RWPE2 (cell line): ENCODE measurements at regions not wholly inside any gene's neighbourhood (a gene's known extent, or its start where the extent isn't known, plus 50 kb on each side); places are given as distances from the start of the nearest gene placed in this dataset.

Experiments
- ATAC-seq: fragments of 200-7000 bp; cut with Tn5 transposase; 3 replicates; pipeline ENCODE4 v1.9.1; 2021; ENCODE audit warnings: low read depth
- DNase-seq: peaks from one replicate; pipeline ENCODE4 v3.0.0-alpha.2; 2020; ENCODE audit warnings: low spot score
- H3K27ac ChIP-seq: fragments of 450-650 bp; 2 replicates; pipeline ENCODE4 v1.5.1; 2017; ENCODE audit warnings: mild to moderate bottlenecking; ENCODE audit not compliant: poor library complexity, severe bottlenecking
- H3K27me3 ChIP-seq: fragments of 250-450 bp; sonication (Bioruptor Pico); 2 replicates; pipeline ENCODE4 v1.5.1; 2021; ENCODE audit warnings: mild to moderate bottlenecking, moderate library complexity; ENCODE audit not compliant: insufficient read depth, poor library complexity, severe bottlenecking
- H3K36me3 ChIP-seq: fragments of 250-450 bp; sonication (Bioruptor Pico); 2 replicates; pipeline ENCODE4 v1.5.1; 2020; ENCODE audit warnings: low read depth, mild to moderate bottlenecking, moderate library complexity
- H3K4me1 ChIP-seq: fragments of 250-450 bp; sonication (Bioruptor Pico); 2 replicates; pipeline ENCODE4 v1.5.1; 2021; ENCODE audit warnings: mild to moderate bottlenecking, moderate library complexity; ENCODE audit not compliant: insufficient read depth, poor library complexity, severe bottlenecking
- H3K4me3 ChIP-seq: fragments of 250-450 bp; sonication (Bioruptor Pico); 2 replicates; pipeline ENCODE4 v1.5.1; 2021; ENCODE audit warnings: mild to moderate bottlenecking, moderate library complexity; ENCODE audit not compliant: severe bottlenecking
- H3K9me3 ChIP-seq: fragments of 250-450 bp; sonication (Bioruptor Pico); 2 replicates; pipeline ENCODE4 v1.5.1; 2021; ENCODE audit warnings: mild to moderate bottlenecking, moderate library complexity; ENCODE audit not compliant: severe bottlenecking
- TF ChIP-seq, protein P1 (sequence below): fragments of 450-650 bp; IDR thresholded peaks from one replicate; pipeline ENCODE4 v1.5.1; 2017; ENCODE audit warnings: mild to moderate bottlenecking, moderate library complexity; ENCODE audit not compliant: poor library complexity, severe bottlenecking

DNA sequence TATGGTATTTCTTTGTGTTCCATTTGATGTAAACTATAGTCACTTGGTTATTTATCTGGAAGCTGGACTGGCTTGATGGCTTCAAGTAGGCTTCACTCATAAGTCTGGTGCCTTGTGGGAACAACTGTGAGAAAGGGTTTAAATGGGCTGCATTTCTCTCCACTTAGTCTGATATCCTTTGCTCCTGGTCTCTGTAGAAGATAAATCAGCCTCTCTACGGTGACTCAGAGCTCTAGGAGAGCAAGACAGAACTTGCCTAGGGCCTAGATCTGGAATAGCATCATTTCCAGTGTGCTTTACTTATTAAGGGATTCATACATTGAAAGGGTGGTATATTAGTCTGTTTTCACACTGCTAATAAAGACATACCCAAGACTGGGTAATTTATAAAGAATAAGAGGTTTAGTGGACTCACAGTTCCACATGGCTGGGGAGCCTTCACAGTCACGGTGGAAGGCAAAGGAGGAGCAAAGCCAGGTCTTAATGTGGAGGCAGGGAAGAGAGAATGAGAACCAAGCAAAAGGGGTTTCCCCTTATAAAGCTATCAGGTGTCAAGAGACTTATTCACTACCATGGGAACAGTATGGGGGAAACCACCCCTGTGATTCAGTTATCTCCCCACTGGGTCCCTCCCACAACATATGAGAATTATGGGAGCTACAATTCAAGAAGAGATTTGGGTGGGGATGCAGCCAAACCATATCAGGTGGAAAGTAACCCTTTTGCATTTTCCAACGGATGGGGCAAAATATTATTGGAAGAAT is 1746.4 kb upstream of the PCDH7 start:
- DNase-seq (no peak), ATAC-seq (peak; percentile 92)
- Histone ChIP-seq H3K4me1 (no peaks in the 10 kb centered on the region), H3K9me3 (no peaks in the 10 kb centered on the region), H3K4me3 (no peak overlapping the region), H3K36me3 (no peaks in the 10 kb centered on the region), H3K27me3 (no peaks in the 10 kb centered on the region), H3K27ac (no peak overlapping the region)
- TF ChIP-seq, protein P1, sequence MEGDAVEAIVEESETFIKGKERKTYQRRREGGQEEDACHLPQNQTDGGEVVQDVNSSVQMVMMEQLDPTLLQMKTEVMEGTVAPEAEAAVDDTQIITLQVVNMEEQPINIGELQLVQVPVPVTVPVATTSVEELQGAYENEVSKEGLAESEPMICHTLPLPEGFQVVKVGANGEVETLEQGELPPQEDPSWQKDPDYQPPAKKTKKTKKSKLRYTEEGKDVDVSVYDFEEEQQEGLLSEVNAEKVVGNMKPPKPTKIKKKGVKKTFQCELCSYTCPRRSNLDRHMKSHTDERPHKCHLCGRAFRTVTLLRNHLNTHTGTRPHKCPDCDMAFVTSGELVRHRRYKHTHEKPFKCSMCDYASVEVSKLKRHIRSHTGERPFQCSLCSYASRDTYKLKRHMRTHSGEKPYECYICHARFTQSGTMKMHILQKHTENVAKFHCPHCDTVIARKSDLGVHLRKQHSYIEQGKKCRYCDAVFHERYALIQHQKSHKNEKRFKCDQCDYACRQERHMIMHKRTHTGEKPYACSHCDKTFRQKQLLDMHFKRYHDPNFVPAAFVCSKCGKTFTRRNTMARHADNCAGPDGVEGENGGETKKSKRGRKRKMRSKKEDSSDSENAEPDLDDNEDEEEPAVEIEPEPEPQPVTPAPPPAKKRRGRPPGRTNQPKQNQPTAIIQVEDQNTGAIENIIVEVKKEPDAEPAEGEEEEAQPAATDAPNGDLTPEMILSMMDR: no peak

DNA sequence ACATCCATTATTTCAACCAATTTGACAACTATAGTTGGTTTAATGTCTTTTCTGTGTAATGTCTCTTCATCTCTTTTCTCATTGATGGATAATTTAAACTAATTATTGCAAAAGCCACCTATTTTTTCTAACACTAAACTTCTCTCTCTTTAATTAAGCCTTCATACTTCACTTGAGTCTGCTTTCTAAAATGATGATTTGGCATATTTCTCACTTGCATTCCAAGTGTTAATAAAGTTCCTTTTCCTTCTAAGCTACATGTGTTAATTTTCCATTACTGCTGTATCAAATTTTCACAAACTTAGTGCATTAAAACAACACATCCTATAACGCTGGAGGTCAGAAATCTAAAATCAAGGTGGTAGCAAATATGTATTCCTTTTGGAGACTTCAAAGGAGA is 1743.8 kb upstream of the PCDH7 start:
- TF ChIP-seq, protein P1: no peak
- Histone ChIP-seq H3K36me3 (no peaks in the 10 kb centered on the region), H3K9me3 (no peaks in the 10 kb centered on the region), H3K4me1 (no peaks in the 10 kb centered on the region), H3K27me3 (no peaks in the 10 kb centered on the region), H3K4me3 (no peak overlapping the region), H3K27ac (no peak overlapping the region)
- ATAC-seq (no peak), DNase-seq (no peak)

DNA sequence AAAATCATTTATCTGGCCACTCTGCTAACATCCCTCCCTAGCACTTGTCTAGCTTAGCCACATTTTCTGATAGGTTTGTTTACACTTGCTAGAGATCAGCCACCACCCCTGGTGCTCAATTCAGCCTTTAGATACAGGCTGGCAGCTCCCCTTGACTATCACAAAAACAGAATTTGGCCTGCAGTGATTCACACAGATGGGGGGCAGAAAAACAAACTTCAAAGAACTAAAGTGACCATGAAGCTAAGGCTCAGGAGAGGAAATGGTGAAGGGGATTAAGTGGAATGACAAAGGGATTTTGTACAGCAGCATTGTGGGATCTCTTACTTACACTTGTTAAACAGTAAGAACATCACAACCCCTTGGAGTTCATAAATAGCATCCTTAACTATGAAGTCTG is 1718.0 kb upstream of the PCDH7 start:
- TF ChIP-seq, protein P1: no peak
- no peaks in the 10 kb centered on the region for H3K4me1 ChIP-seq
- H3K27ac ChIP-seq: no peak overlapping the region
- ATAC-seq: no peak
- H3K4me3 ChIP-seq: no peak overlapping the region
- DNase-seq: no peak
- no peaks in the 10 kb centered on the region for H3K9me3 ChIP-seq
- no peaks in the 10 kb centered on the region for H3K27me3 ChIP-seq
- no peaks in the 10 kb centered on the region for H3K36me3 ChIP-seq

DNA sequence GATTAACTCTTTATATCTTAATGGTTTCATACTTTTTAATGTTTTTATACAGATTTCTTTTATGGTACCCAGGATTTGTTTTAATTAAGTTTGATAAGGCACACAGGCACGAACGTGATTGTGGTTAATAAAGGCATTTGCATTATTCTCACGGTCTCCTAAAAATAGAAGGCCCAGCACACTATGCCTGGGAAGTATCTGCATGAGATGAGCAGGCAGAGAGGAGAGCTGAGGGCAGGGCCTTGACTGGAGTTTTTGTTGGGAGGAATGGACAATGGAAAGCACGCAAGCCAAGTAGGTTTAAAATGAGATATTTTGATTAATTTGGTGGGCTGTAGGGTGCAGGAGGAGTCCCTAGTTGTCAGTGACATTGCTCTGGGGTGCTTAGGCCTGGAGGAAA is 1714.3 kb upstream of the PCDH7 start:
- no peak for ATAC-seq
- no peaks in the 10 kb centered on the region for H3K9me3 ChIP-seq
- H3K27ac ChIP-seq: no peak overlapping the region

DNA sequence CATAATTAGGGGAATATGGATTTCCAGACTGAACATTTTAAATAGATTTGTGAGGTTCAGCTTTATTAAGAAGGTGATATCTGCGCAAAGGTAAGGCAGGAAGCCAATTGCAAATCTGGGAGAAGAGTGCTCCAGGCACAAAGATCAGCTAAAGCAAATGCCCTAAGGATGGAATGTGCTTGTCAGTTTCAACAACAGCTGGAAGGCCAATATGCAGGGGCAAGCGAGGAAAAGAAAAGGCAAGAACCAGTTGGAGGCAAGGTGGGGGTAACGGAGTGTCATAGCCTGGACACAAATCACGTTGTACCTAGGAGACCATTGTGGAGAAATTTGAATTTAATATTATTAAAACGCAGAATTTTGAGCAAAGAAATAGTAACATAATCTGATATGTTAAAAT is 1710.3 kb upstream of the PCDH7 start:
- H3K36me3 ChIP-seq: no peaks in the 10 kb centered on the region
- no peak overlapping the region for H3K27ac ChIP-seq
- H3K27me3 ChIP-seq: no peaks in the 10 kb centered on the region
- H3K9me3 ChIP-seq: no peaks in the 10 kb centered on the region
- no peak overlapping the region for H3K4me3 ChIP-seq
- TF ChIP-seq, protein P1: no peak
- DNase-seq (no peak), ATAC-seq (no peak)
- H3K4me1 ChIP-seq: no peaks in the 10 kb centered on the region

More for the DNA sequence above, 1714.3 kb upstream of the PCDH7 start:
- Histone ChIP-seq H3K27me3 (no peaks in the 10 kb centered on the region), H3K4me1 (no peaks in the 10 kb centered on the region), H3K4me3 (no peak overlapping the region), H3K36me3 (no peaks in the 10 kb centered on the region)
- DNase-seq: no peak
- TF ChIP-seq, protein P1: no peak
